ENCODE measurements at regions not wholly inside any gene's neighbourhood (a gene's known extent, or its start where the extent isn't known, plus 50 kb on each side); places are given as distances from the start of the nearest gene placed in this dataset.
"Not testable (repeated sequence)": the region's sequence is repeated elsewhere in the genome, so short reads cannot be mapped to it uniquely, and the experiment has no call there.

- TF ChIP-seq CTCF (IDR thresholded peaks at IDR 0.05; ENCODE audit: insufficient read depth, low read depth, low read length); EZH2 (IDR thresholded peaks at IDR 0.05; ENCODE audit: insufficient read depth, low read length): not testable (repeated sequence)
Observed at GRCh38 chr7:6995026-6995425, 169.0 kb upstream of the CCZ1B start.

Measured in astrocyte (in vitro differentiated cells and primary cell).